ENCODE measurements at regions not wholly inside any gene's neighbourhood (a gene's known extent, or its start where the extent isn't known, plus 50 kb on each side); places are given as distances from the start of the nearest gene placed in this dataset.

DNA sequence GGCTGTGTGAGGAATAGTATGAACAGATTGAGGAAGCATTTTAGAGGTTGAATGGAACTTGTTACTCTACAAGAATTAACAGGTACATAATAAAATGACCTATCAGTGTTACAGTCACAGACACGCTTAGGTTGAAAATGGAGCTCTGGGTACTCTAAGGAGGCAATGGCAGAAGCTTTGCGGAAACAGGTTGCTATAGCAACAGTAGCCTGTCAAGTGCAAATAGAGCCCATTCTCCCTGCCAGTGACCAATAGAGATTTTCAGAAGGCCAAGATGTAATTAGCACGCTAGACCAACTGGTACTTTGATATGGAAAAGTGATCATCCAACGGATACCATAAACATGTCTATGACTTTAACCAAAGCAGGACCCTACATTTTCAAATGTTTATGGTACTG is 148.5 kb upstream of the FREM2 start:
- H3K27ac ChIP-seq (ENCODE audit: low read length) = no peak overlapping the region
- ATAC-seq (ENCODE audit: insufficient read depth, low read depth) (no peak), DNase-seq (no peak)
- no peaks in the 10 kb centered on the region for H3K9me3 ChIP-seq (ENCODE audit: insufficient read depth, low read length, severe bottlenecking)
- no peak overlapping the region for H3K4me3 ChIP-seq (ENCODE audit: low read depth in 1 of 2, low read length in 2 of 2)
- no peaks in the 10 kb centered on the region for H3K27me3 ChIP-seq (ENCODE audit: insufficient read depth, low read length, poor library complexity)
- no peak overlapping the region for H3K4me2 ChIP-seq (ENCODE audit: insufficient read depth, low read length)
- no peaks in the 10 kb centered on the region for H4K20me1 ChIP-seq (ENCODE audit: insufficient read depth, low read length)
- TF ChIP-seq, protein P1, sequence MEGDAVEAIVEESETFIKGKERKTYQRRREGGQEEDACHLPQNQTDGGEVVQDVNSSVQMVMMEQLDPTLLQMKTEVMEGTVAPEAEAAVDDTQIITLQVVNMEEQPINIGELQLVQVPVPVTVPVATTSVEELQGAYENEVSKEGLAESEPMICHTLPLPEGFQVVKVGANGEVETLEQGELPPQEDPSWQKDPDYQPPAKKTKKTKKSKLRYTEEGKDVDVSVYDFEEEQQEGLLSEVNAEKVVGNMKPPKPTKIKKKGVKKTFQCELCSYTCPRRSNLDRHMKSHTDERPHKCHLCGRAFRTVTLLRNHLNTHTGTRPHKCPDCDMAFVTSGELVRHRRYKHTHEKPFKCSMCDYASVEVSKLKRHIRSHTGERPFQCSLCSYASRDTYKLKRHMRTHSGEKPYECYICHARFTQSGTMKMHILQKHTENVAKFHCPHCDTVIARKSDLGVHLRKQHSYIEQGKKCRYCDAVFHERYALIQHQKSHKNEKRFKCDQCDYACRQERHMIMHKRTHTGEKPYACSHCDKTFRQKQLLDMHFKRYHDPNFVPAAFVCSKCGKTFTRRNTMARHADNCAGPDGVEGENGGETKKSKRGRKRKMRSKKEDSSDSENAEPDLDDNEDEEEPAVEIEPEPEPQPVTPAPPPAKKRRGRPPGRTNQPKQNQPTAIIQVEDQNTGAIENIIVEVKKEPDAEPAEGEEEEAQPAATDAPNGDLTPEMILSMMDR (IDR thresholded peaks at IDR 0.05; ENCODE audit: borderline replicate concordance, extremely low read depth, low read length, poor library complexity, severe bottlenecking) = no peak
- no peak for TF ChIP-seq EZH2 (IDR thresholded peaks at IDR 0.05; ENCODE audit: borderline replicate concordance, low read depth, low read length, severe bottlenecking)
- H3K9ac ChIP-seq (ENCODE audit: low read depth, low read length) = no peak overlapping the region
- no peaks in the 10 kb centered on the region for H3K79me2 ChIP-seq (ENCODE audit: insufficient read depth, low read length)
- no peak overlapping the region for H2AFZ ChIP-seq (ENCODE audit: low read depth, low read length)
- no peaks in the 10 kb centered on the region for H3K36me3 ChIP-seq (ENCODE audit: insufficient read depth, low read length)
- no peaks in the 10 kb centered on the region for H3K4me1 ChIP-seq (ENCODE audit: insufficient read depth, low read length)

DNA sequence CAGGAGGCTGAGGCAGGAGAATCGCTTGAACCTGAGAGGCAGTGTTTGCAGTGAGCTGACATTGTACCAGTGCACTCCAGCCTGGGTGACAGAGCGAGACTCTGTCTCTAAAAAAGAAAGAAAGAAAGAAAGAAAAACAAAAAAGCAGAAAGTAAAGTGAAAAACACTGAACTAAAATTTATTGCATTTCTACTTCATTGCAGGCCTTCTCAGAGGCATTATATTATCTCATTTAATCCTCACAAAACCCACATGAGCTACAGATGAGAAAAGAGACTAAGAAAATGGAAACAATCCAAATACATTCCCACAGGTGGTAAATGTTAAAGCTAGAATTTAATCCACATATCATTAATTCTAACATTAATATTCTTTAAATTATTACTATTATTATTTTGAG is 147.2 kb upstream of the FREM2 start:
- Histone ChIP-seq H3K27me3 (ENCODE audit: insufficient read depth, low read length, poor library complexity) (no peaks in the 10 kb centered on the region), H2AFZ (ENCODE audit: low read depth, low read length) (no peak overlapping the region), H3K4me2 (ENCODE audit: insufficient read depth, low read length) (no peak overlapping the region), H4K20me1 (ENCODE audit: insufficient read depth, low read length) (no peaks in the 10 kb centered on the region), H3K9me3 (ENCODE audit: insufficient read depth, low read length, severe bottlenecking) (no peaks in the 10 kb centered on the region), H3K4me3 (ENCODE audit: low read depth in 1 of 2, low read length in 2 of 2) (no peak overlapping the region), H3K4me1 (ENCODE audit: insufficient read depth, low read length) (no peaks in the 10 kb centered on the region), H3K36me3 (ENCODE audit: insufficient read depth, low read length) (no peaks in the 10 kb centered on the region), H3K27ac (ENCODE audit: low read length) (no peak overlapping the region), H3K9ac (ENCODE audit: low read depth, low read length) (no peak overlapping the region), H3K79me2 (ENCODE audit: insufficient read depth, low read length) (no peaks in the 10 kb centered on the region)
- no peak for TF ChIP-seq EZH2 (IDR thresholded peaks at IDR 0.05; ENCODE audit: borderline replicate concordance, low read depth, low read length, severe bottlenecking)
- TF ChIP-seq, protein P1 (IDR thresholded peaks at IDR 0.05; ENCODE audit: borderline replicate concordance, extremely low read depth, low read length, poor library complexity, severe bottlenecking) = no peak
- DNase-seq (no peak), ATAC-seq (ENCODE audit: insufficient read depth, low read depth) (no peak)

DNA sequence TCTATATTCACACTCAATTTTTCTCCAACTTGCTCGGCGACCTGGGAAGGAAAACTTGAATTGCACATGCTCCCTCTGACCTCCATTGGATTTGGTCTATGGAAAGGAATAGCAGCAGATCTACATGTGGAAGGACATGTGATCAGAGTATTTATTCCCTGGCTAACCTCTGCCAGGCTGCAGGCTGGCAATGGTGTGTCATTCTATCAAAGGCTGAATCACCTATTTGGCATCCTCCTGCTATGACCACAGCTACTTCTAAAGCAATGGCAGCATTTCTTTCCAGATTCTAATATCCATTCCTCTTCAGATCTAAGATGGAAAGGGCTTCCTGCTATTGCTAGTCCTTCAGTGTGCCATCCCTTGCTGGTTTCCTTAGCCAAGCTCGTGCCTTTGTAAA is 144.3 kb upstream of the FREM2 start:
- Histone ChIP-seq H3K4me2 (ENCODE audit: insufficient read depth, low read length) (no peak overlapping the region), H3K4me1 (ENCODE audit: insufficient read depth, low read length) (no peaks in the 10 kb centered on the region), H3K9ac (ENCODE audit: low read depth, low read length) (no peak overlapping the region), H3K9me3 (ENCODE audit: insufficient read depth, low read length, severe bottlenecking) (no peaks in the 10 kb centered on the region), H4K20me1 (ENCODE audit: insufficient read depth, low read length) (no peaks in the 10 kb centered on the region), H3K36me3 (ENCODE audit: insufficient read depth, low read length) (no peaks in the 10 kb centered on the region), H3K27me3 (ENCODE audit: insufficient read depth, low read length, poor library complexity) (no peaks in the 10 kb centered on the region), H3K79me2 (ENCODE audit: insufficient read depth, low read length) (no peaks in the 10 kb centered on the region), H3K4me3 (ENCODE audit: low read depth in 1 of 2, low read length in 2 of 2) (no peak overlapping the region), H3K27ac (ENCODE audit: low read length) (no peak overlapping the region), H2AFZ (ENCODE audit: low read depth, low read length) (no peak overlapping the region)
- ATAC-seq (ENCODE audit: insufficient read depth, low read depth) (no peak), DNase-seq (no peak)
- TF ChIP-seq EZH2 (IDR thresholded peaks at IDR 0.05; ENCODE audit: borderline replicate concordance, low read depth, low read length, severe bottlenecking) = no peak
- TF ChIP-seq, protein P1 (IDR thresholded peaks at IDR 0.05; ENCODE audit: borderline replicate concordance, extremely low read depth, low read length, poor library complexity, severe bottlenecking) = no peak

DNA sequence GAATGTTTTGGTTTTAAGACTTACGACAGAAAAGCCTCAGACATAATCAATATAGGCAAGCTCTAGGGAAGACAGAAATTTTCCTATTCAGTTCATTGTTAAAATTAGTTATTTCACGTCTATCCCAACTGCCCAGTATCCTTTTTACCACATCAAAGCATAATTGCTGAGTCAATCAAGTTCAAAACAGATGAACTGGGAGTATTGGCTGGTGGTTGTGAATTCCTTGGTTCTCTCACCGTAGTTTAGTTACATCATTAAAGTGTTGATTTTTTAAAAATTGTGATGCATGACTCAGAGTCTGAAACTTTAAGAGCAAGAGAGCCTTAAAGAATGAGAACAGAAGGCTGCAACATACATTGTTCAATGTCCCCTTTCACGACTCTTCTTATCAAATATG is 143.3 kb upstream of the FREM2 start:
- Histone ChIP-seq H3K9me3 (ENCODE audit: insufficient read depth, low read length, severe bottlenecking) (no peaks in the 10 kb centered on the region), H3K4me1 (ENCODE audit: insufficient read depth, low read length) (no peaks in the 10 kb centered on the region), H3K27me3 (ENCODE audit: insufficient read depth, low read length, poor library complexity) (no peaks in the 10 kb centered on the region), H3K4me2 (ENCODE audit: insufficient read depth, low read length) (no peak overlapping the region), H3K36me3 (ENCODE audit: insufficient read depth, low read length) (no peaks in the 10 kb centered on the region), H3K4me3 (ENCODE audit: low read depth in 1 of 2, low read length in 2 of 2) (no peak overlapping the region), H3K79me2 (ENCODE audit: insufficient read depth, low read length) (no peaks in the 10 kb centered on the region), H3K9ac (ENCODE audit: low read depth, low read length) (no peak overlapping the region), H3K27ac (ENCODE audit: low read length) (no peak overlapping the region), H4K20me1 (ENCODE audit: insufficient read depth, low read length) (no peaks in the 10 kb centered on the region), H2AFZ (ENCODE audit: low read depth, low read length) (no peak overlapping the region)
- ATAC-seq (ENCODE audit: insufficient read depth, low read depth) = no peak
- DNase-seq = no peak
- TF ChIP-seq EZH2 (IDR thresholded peaks at IDR 0.05; ENCODE audit: borderline replicate concordance, low read depth, low read length, severe bottlenecking) = no peak
- TF ChIP-seq, protein P1 (IDR thresholded peaks at IDR 0.05; ENCODE audit: borderline replicate concordance, extremely low read depth, low read length, poor library complexity, severe bottlenecking) = no peak
